WERI-Rb-1 (cell line): ENCODE measurements at regions not wholly inside any gene's neighbourhood (a gene's known extent, or its start where the extent isn't known, plus 50 kb on each side); places are given as distances from the start of the nearest gene placed in this dataset.

Experiments
- DNase-seq: peaks from one replicate; pipeline ENCODE4 v3.0.0-alpha.2; 2020
- H3K27ac ChIP-seq: fragments of 250-450 bp; sonication (Bioruptor Pico); 2 replicates; pipeline ENCODE4 v1.5.1; 2020; ENCODE audit warnings: mild to moderate bottlenecking, moderate library complexity
- H3K27me3 ChIP-seq: fragments of 250-450 bp; sonication (Bioruptor Pico); 2 replicates; pipeline ENCODE4 v1.5.1; 2021; ENCODE audit warnings: mild to moderate bottlenecking, low read depth, moderate library complexity; ENCODE audit not compliant: insufficient read depth, severe bottlenecking
- H3K36me3 ChIP-seq: fragments of 250-450 bp; sonication (Bioruptor Pico); 2 replicates; pipeline ENCODE4 v1.5.1; 2020; ENCODE audit warnings: mild to moderate bottlenecking, moderate library complexity
- H3K4me3 ChIP-seq: 2 replicates; pipeline ENCODE4 v1.5.1; 2011; ENCODE audit warnings: low read depth, mild to moderate bottlenecking, control low read depth, low read length
- H3K9me3 ChIP-seq: fragments of 250-450 bp; sonication (Bioruptor Pico); 2 replicates; pipeline ENCODE4 v1.5.1; 2021; ENCODE audit warnings: mild to moderate bottlenecking, moderate library complexity; ENCODE audit not compliant: severe bottlenecking
- TF ChIP-seq, protein P1 (sequence below): IDR thresholded peaks from 2 replicates; pipeline ENCODE4 v1.5.1; 2011; ENCODE audit warnings: low read depth, mild to moderate bottlenecking, control low read depth, inconsistent platforms, low read length

DNA sequence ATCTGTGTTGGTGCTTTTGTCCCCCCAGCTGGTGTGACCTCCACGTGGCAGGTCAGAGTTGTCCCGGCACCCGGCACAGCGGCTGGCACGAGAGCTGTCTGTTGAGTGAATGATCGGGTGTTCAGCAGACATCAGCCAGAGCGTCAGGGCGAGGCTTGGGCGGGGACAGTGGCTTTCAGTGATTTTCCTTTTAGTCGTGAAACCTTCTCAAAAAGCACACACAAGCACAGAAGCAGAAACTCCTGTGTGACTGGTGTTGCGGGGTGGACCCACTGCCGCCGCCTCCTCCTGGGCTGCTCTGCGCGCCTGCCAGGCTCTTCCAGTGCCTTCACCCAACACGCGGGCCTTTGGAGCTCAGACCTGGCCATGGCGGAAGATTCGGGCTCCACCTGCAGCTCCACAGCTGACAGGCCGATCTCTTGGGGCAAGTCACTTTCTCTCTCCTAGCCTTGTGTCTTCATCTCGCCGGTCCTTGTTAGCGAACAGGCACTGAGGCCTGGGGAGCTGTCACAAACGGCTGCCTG, 51.4 kb upstream of the HGFAC start:
- H3K36me3 ChIP-seq, result no peaks in the 10 kb centered on the region
- no peaks in the 10 kb centered on the region for H3K9me3 ChIP-seq
- TF ChIP-seq, protein P1, sequence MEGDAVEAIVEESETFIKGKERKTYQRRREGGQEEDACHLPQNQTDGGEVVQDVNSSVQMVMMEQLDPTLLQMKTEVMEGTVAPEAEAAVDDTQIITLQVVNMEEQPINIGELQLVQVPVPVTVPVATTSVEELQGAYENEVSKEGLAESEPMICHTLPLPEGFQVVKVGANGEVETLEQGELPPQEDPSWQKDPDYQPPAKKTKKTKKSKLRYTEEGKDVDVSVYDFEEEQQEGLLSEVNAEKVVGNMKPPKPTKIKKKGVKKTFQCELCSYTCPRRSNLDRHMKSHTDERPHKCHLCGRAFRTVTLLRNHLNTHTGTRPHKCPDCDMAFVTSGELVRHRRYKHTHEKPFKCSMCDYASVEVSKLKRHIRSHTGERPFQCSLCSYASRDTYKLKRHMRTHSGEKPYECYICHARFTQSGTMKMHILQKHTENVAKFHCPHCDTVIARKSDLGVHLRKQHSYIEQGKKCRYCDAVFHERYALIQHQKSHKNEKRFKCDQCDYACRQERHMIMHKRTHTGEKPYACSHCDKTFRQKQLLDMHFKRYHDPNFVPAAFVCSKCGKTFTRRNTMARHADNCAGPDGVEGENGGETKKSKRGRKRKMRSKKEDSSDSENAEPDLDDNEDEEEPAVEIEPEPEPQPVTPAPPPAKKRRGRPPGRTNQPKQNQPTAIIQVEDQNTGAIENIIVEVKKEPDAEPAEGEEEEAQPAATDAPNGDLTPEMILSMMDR, result no peak
- H3K27ac ChIP-seq, result no peak overlapping the region
- H3K27me3 ChIP-seq, result no peaks in the 10 kb centered on the region
- DNase-seq, result no peak
- no peak overlapping the region for H3K4me3 ChIP-seq

DNA sequence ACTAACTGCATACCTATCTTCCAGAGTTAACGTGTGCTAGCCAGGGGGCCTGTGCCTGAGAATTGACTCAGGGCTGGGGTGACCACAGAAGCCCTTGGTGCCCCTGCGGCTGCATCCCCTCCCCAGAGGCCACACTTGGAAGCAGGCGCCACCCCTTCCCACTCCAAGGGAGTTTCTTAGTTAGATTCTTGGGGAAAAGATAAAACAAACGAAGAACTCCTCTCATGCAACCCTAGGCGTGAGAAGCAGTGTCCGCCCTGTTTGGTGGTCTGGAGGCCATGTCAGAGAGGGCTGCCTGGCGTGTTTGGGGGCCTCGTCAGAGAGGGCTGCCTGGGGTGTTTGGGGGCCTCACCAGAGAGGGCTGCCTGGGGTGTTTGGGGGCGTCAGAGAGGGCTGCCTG, 50.3 kb upstream of the HGFAC start:
- Histone ChIP-seq H3K9me3 (peaks cover 2% of the 10 kb centered on the region), H3K27me3 (no peaks in the 10 kb centered on the region), H3K4me3 (no peak overlapping the region), H3K36me3 (no peaks in the 10 kb centered on the region; the same call in 1 of the 2 replicates), H3K27ac (no peak overlapping the region)
- TF ChIP-seq, protein P1, result no peak
- DNase-seq, result no peak
